Transverse colon (tissue), 4 donors: ENCODE measurements at regions not wholly inside any gene's neighbourhood (a gene's known extent, or its start where the extent isn't known, plus 50 kb on each side); places are given as distances from the start of the nearest gene placed in this dataset.

Experiments
- CTCF ChIP-seq, 5 experiments: fragments of 200-600 bp in 3 of 5; fragments of 450-650 bp in 2 of 5; sonication (generic) in 3 of 5; IDR thresholded peaks; 1 replicate in 2 of 5; 2 replicates in 3 of 5; pipeline ENCODE4 v1.5.1; 2016 to 2017; ENCODE audit warnings: antibody characterized with exemption in 5 of 5, inconsistent platforms in 3 of 5, mild to moderate bottlenecking in 2 of 5, moderate library complexity in 1 of 5
- EP300 ChIP-seq: sonication (generic); formaldehyde crosslinking; IDR thresholded peaks from one replicate; pipeline ENCODE4 v1.6.1; 2017; ENCODE audit warnings: antibody characterized with exemption, low read depth
- POLR2A ChIP-seq: fragments of 450-650 bp; IDR thresholded peaks from one replicate; pipeline ENCODE4 v1.6.1; 2016; ENCODE audit warnings: antibody characterized with exemption, mild to moderate bottlenecking, moderate library complexity
- POLR2AphosphoS5 ChIP-seq, 3 donors: sonication (generic); formaldehyde crosslinking; IDR thresholded peaks; one replicate each; pipeline ENCODE4 v1.6.1; 2016; ENCODE audit warnings: antibody characterized with exemption in 3 of 3

- TF ChIP-seq CTCF (IDR thresholded peaks at IDR 0.05), result no peak
- no peak for TF ChIP-seq EP300
- TF ChIP-seq POLR2AphosphoS5 (IDR thresholded peaks at IDR 0.05), result no peak
- no peak for TF ChIP-seq POLR2A
These were observed 336.2 kb upstream of the CNR1 start for GRCh38 chr6:88502391-88502790.
